Large intestine (tissue), 3 donors: ENCODE measurements at regions not wholly inside any gene's neighbourhood (a gene's known extent, or its start where the extent isn't known, plus 50 kb on each side); places are given as distances from the start of the nearest gene placed in this dataset.
A peak's percentile ranks its signal among the peaks of the same experiment; 100 is the strongest.

Experiments
- DNase-seq, 2 donors: peaks; one replicate each; pipeline versions ENCODE4 v3.0.0 to v3.0.0-alpha.2; 2013
- H3K27ac ChIP-seq: one replicate; pipeline ENCODE4 v1.5.1; 2013; ENCODE audit warnings: low read length
- H3K27me3 ChIP-seq: 2 replicates; pipeline ENCODE4 v1.6.1; 2013; ENCODE audit warnings: low read length; ENCODE audit not compliant: control insufficient read depth, insufficient read depth
- H3K36me3 ChIP-seq: 2 replicates; pipeline ENCODE4 v1.6.1; 2013; ENCODE audit warnings: low read length; ENCODE audit not compliant: control insufficient read depth, insufficient read depth
- H3K4me1 ChIP-seq: one replicate; pipeline ENCODE4 v1.6.1; 2013; ENCODE audit warnings: low read length; ENCODE audit not compliant: control insufficient read depth, insufficient read depth
- H3K4me3 ChIP-seq: one replicate; pipeline ENCODE4 v1.5.1; 2013; ENCODE audit warnings: low read length
- H3K9me3 ChIP-seq: one replicate; pipeline ENCODE4 v1.6.1; 2013; ENCODE audit warnings: mild to moderate bottlenecking, low read depth, low read length, moderate library complexity; ENCODE audit not compliant: control insufficient read depth
- WGBS: methylation state at CpG from one replicate; pipeline ENCODE4 v1.1.5; 2013; ENCODE audit warnings: low lambda C conversion rate; ENCODE audit not compliant: insufficient coverage; 5-methylcytosine and 5-hydroxymethylcytosine counted together

- Histone ChIP-seq H3K27ac (no peak overlapping the region), H3K9me3 (no peaks in the 10 kb centered on the region), H3K4me3 (no peak overlapping the region), H3K27me3 (no peaks in the 10 kb centered on the region), H3K36me3 (no peaks in the 10 kb centered on the region), H3K4me1 (no peaks in the 10 kb centered on the region)
- DNase-seq, result peak; percentile 49 to 70
These were observed 263.4 kb downstream of the OLFM3 start for GRCh38 chr1:101733340-101733739.

- Histone ChIP-seq H3K36me3 (no peaks in the 10 kb centered on the region), H3K4me3 (no peak overlapping the region), H3K9me3 (no peaks in the 10 kb centered on the region), H3K4me1 (no peaks in the 10 kb centered on the region), H3K27me3 (no peaks in the 10 kb centered on the region), H3K27ac (no peak overlapping the region)
- 100% methylated on average over 1 of the region's 1 CpG for WGBS
- no peak for DNase-seq
These were observed 258.3 kb downstream of the OLFM3 start for GRCh38 chr1:101738475-101738874.

GRCh38 chr1:101739146-101739545, 257.6 kb downstream of the OLFM3 start:
- WGBS, result 80% methylated on average over 1 of the region's 6 CpGs
- DNase-seq, result no peak

GRCh38 chr1:101739826-101740330, 256.8 kb downstream of the OLFM3 start:
- H3K4me3 ChIP-seq, result no peak overlapping the region
- 100% methylated on average over 1 of the region's 1 CpG for WGBS
- H3K36me3 ChIP-seq, result no peaks in the 10 kb centered on the region
- H3K4me1 ChIP-seq, result no peaks in the 10 kb centered on the region
- H3K9me3 ChIP-seq, result no peaks in the 10 kb centered on the region
- no peak overlapping the region for H3K27ac ChIP-seq
- no peak for DNase-seq
- no peaks in the 10 kb centered on the region for H3K27me3 ChIP-seq

More at GRCh38 chr1:101739146-101739545, 257.6 kb downstream of the OLFM3 start:
- H3K9me3 ChIP-seq, result no peaks in the 10 kb centered on the region
- H3K4me1 ChIP-seq, result no peaks in the 10 kb centered on the region
- no peaks in the 10 kb centered on the region for H3K27me3 ChIP-seq
- no peaks in the 10 kb centered on the region for H3K36me3 ChIP-seq
- H3K4me3 ChIP-seq, result no peak overlapping the region
- H3K27ac ChIP-seq, result no peak overlapping the region

GRCh38 chr1:101741910-101742309, 254.8 kb downstream of the OLFM3 start:
- Histone ChIP-seq H3K4me1 (no peaks in the 10 kb centered on the region), H3K36me3 (no peaks in the 10 kb centered on the region), H3K27ac (no peak overlapping the region), H3K27me3 (no peaks in the 10 kb centered on the region), H3K4me3 (no peak overlapping the region), H3K9me3 (no peaks in the 10 kb centered on the region)
- DNase-seq, result no peak
- WGBS, result 75% methylated on average over 1 of the region's 5 CpGs

GRCh38 chr1:101742509-101742908, 254.2 kb downstream of the OLFM3 start:
- no peak for DNase-seq
- H3K36me3 ChIP-seq, result no peaks in the 10 kb centered on the region
- H3K4me3 ChIP-seq, result no peak overlapping the region
- no peaks in the 10 kb centered on the region for H3K27me3 ChIP-seq
- no peaks in the 10 kb centered on the region for H3K9me3 ChIP-seq
- no peaks in the 10 kb centered on the region for H3K4me1 ChIP-seq
- WGBS, result no CpG with 5 or more reads among the region's 1 CpG
- no peak overlapping the region for H3K27ac ChIP-seq

- H3K27me3 ChIP-seq, result no peaks in the 10 kb centered on the region
- H3K4me3 ChIP-seq, result no peak overlapping the region
- no peaks in the 10 kb centered on the region for H3K36me3 ChIP-seq
- H3K4me1 ChIP-seq, result no peaks in the 10 kb centered on the region
- H3K27ac ChIP-seq, result no peak overlapping the region
- WGBS, result 60% methylated on average over 1 of the region's 2 CpGs
- DNase-seq, result no peak
- no peaks in the 10 kb centered on the region for H3K9me3 ChIP-seq
These were observed 251.0 kb downstream of the OLFM3 start for GRCh38 chr1:101745551-101746270.

- H3K27me3 ChIP-seq, result no peaks in the 10 kb centered on the region
- no peaks in the 10 kb centered on the region for H3K36me3 ChIP-seq
- H3K4me3 ChIP-seq, result no peak overlapping the region
- H3K27ac ChIP-seq, result no peak overlapping the region
- no CpG with 5 or more reads among the region's 2 CpGs for WGBS
- H3K9me3 ChIP-seq, result no peaks in the 10 kb centered on the region
- H3K4me1 ChIP-seq, result no peaks in the 10 kb centered on the region
- DNase-seq, result no peak
These were observed 248.6 kb downstream of the OLFM3 start for GRCh38 chr1:101748077-101748476.
